Naive thymus-derived CD8-positive, alpha-beta T cell (primary cell): ENCODE measurements at regions not wholly inside any gene's neighbourhood (a gene's known extent, or its start where the extent isn't known, plus 50 kb on each side); places are given as distances from the start of the nearest gene placed in this dataset.
A peak's percentile ranks its signal among the peaks of the same experiment; 100 is the strongest.
"Not testable (repeated sequence)": the region's sequence is repeated elsewhere in the genome, so short reads cannot be mapped to it uniquely, and the experiment has no call there.

Source experiments
- ATAC-seq, 2 donors: fragments of 150-1000 bp; cut with Tn5 transposase in 1 of 2; sonication (Bioruptor Pico), chemical (Tn5 transposase) in 1 of 2; 1 replicate in 1 of 2; 2 replicates in 1 of 2; pipeline ENCODE4 v1.10.0; 2021; ENCODE audit warnings: mild to moderate bottlenecking in 2 of 2, moderate library complexity in 2 of 2
- POLR2A ChIA-PET: fragments of 350-600 bp; sonication (Branson Sonifier 250); formaldehyde crosslinking; loops from one replicate; lab custom pipeline; 2021; ENCODE audit warnings: antibody characterized with exemption; lab: Charles Lee
- DNase-seq, 10 donors: peaks; one replicate each; pipeline versions ENCODE4 v3.0.0 to v3.0.0-alpha.2; 2020 to 2022
- H3K27ac Mint-ChIP-seq, 10 donors: one replicate each; pipeline ENCODE4 v1.8.0; 2020 to 2022; ENCODE audit warnings: mild to moderate bottlenecking in 10 of 10, mixed read lengths in 10 of 10, moderate library complexity in 4 of 10, inconsistent platforms in 1 of 10
- H3K27me3 Mint-ChIP-seq, 5 donors: one replicate each; pipeline ENCODE4 v1.8.0; 2021 to 2022; ENCODE audit warnings: mixed read lengths in 5 of 5
- H3K36me3 Mint-ChIP-seq, 3 donors: one replicate each; pipeline ENCODE4 v1.8.0; 2020 to 2022; ENCODE audit warnings: mixed read lengths in 3 of 3, mild to moderate bottlenecking in 2 of 3, inconsistent platforms in 1 of 3
- H3K4me1 Mint-ChIP-seq, 4 donors: one replicate each; pipeline ENCODE4 v1.8.0; 2021 to 2022; ENCODE audit warnings: mixed read lengths in 4 of 4
- H3K4me3 Mint-ChIP-seq, 10 donors: one replicate each; pipeline ENCODE4 v1.8.0; 2020 to 2022; ENCODE audit warnings: mild to moderate bottlenecking in 10 of 10, mixed read lengths in 10 of 10, moderate library complexity in 6 of 10, inconsistent platforms in 1 of 10
- H3K9me3 Mint-ChIP-seq, 9 donors: one replicate each; pipeline ENCODE4 v1.8.0; 2020 to 2022; ENCODE audit warnings: mixed read lengths in 9 of 9, mild to moderate bottlenecking in 3 of 9, inconsistent platforms in 1 of 9, moderate library complexity in 1 of 9

- peak in 6 of 10 donors; percentile 12 to 53 (median 32) for DNase-seq
- H3K4me3 Mint-ChIP-seq, result peak overlapping the region; percentile 77 to 91 (median 82)
- peak; percentile 73 to 87 for ATAC-seq
- H3K27ac Mint-ChIP-seq, result peak overlapping the region; percentile 81 to 96 (median 88)
- H3K27me3 Mint-ChIP-seq, H3K36me3 Mint-ChIP-seq, H3K9me3 Mint-ChIP-seq: not testable (repeated sequence)
- POLR2A ChIA-PET, result interaction anchor here (1.3 to 3.1 kb wide), 3 partner anchors 11 to 65 kb away, joined by 4 to 26 read pairs (median 9); no protein-coding TSS in a partner anchor
- H3K4me1 Mint-ChIP-seq, result peaks cover 6 to 19% (median 15%) of the 10 kb centered on the region in 4 donors
Observed at GRCh38 chr7:79975986-79976710, 158.5 kb upstream of the GNAI1 start.

- ATAC-seq, result no peak
- peaks cover 0 to 8% (median 1%) of the 10 kb centered on the region in 9 donors for H3K9me3 Mint-ChIP-seq
Observed at GRCh38 chr7:79973455-79973854, 161.2 kb upstream of the GNAI1 start.

GRCh38 chr7:79971058-79971457 lies 163.6 kb upstream of the GNAI1 start:
- Mint-ChIP-seq H3K9me3 (no peaks in the 10 kb centered on the region), H3K4me1 (peaks cover 4 to 11% (median 7%) of the 10 kb centered on the region in 4 donors), H3K4me3 (no peak overlapping the region), H3K27ac (peak overlapping the region in 1 of 10 donors; percentile 7), H3K36me3 (peaks cover 0 to 2% (median 0%) of the 10 kb centered on the region in 3 donors), H3K27me3 (no peaks in the 10 kb centered on the region)
- POLR2A ChIA-PET, result no interaction called here
- no peak for ATAC-seq
- no peak for DNase-seq

More at GRCh38 chr7:79973455-79973854, 161.2 kb upstream of the GNAI1 start:
- DNase-seq, result no peak
- peaks cover 0 to 4% (median 0%) of the 10 kb centered on the region in 3 donors for H3K36me3 Mint-ChIP-seq
- H3K27me3 Mint-ChIP-seq, result no peaks in the 10 kb centered on the region
- H3K27ac Mint-ChIP-seq, result peak overlapping the region in 1 of 10 donors; percentile 64
- POLR2A ChIA-PET, result no interaction called here
- peaks cover 6 to 23% (median 16%) of the 10 kb centered on the region in 4 donors for H3K4me1 Mint-ChIP-seq
- H3K4me3 Mint-ChIP-seq, result no peak overlapping the region

- H3K27ac Mint-ChIP-seq, result no peak overlapping the region
- H3K27me3 Mint-ChIP-seq, result no peaks in the 10 kb centered on the region
- ATAC-seq, result no peak
- no peak for DNase-seq
- H3K4me3 Mint-ChIP-seq, result no peak overlapping the region
- H3K9me3 Mint-ChIP-seq, result no peaks in the 10 kb centered on the region
- POLR2A ChIA-PET, result no interaction called here
- peaks cover 0 to 4% (median under 1%) of the 10 kb centered on the region in 4 donors for H3K4me1 Mint-ChIP-seq
- peaks cover 0 to 2% (median 0%) of the 10 kb centered on the region in 3 donors for H3K36me3 Mint-ChIP-seq
Observed at GRCh38 chr7:79968894-79969293, 165.7 kb upstream of the GNAI1 start.

GRCh38 chr7:79968077-79968648 lies 166.5 kb upstream of the GNAI1 start:
- no peaks in the 10 kb centered on the region for H3K9me3 Mint-ChIP-seq
- H3K27me3 Mint-ChIP-seq, result no peaks in the 10 kb centered on the region
- no peak for ATAC-seq
- H3K36me3 Mint-ChIP-seq, result no peaks in the 10 kb centered on the region
- H3K27ac Mint-ChIP-seq, result peak overlapping the region in 1 of 10 donors; percentile 34
- POLR2A ChIA-PET, result no interaction called here
- no peak for DNase-seq
- peaks cover 0 to 4% (median under 1%) of the 10 kb centered on the region in 4 donors for H3K4me1 Mint-ChIP-seq
- no peak overlapping the region for H3K4me3 Mint-ChIP-seq

GRCh38 chr7:79965946-79966345 lies 168.7 kb upstream of the GNAI1 start:
- no peak for DNase-seq
- H3K27ac Mint-ChIP-seq, result no peak overlapping the region
- H3K4me3 Mint-ChIP-seq, result no peak overlapping the region
- peaks cover 0 to 4% (median under 1%) of the 10 kb centered on the region in 4 donors for H3K4me1 Mint-ChIP-seq
- POLR2A ChIA-PET, result interaction anchor here (1.4 kb wide), 1 partner anchor 10 kb away, joined by 4 read pairs; no protein-coding TSS in a partner anchor
- H3K9me3 Mint-ChIP-seq, result no peaks in the 10 kb centered on the region
- H3K27me3 Mint-ChIP-seq, result no peaks in the 10 kb centered on the region
- no peak for ATAC-seq
- no peaks in the 10 kb centered on the region for H3K36me3 Mint-ChIP-seq

GRCh38 chr7:79964463-79964862 lies 170.2 kb upstream of the GNAI1 start:
- no peaks in the 10 kb centered on the region for H3K36me3 Mint-ChIP-seq
- peaks cover 0 to 2% (median 0%) of the 10 kb centered on the region in 4 donors for H3K4me1 Mint-ChIP-seq
- DNase-seq, result no peak
- POLR2A ChIA-PET, result no interaction called here
- H3K27ac Mint-ChIP-seq, result no peak overlapping the region
- H3K4me3 Mint-ChIP-seq, result no peak overlapping the region
- ATAC-seq, result no peak
- peaks cover 0 to 3% (median 0%) of the 10 kb centered on the region in 9 donors for H3K9me3 Mint-ChIP-seq
- H3K27me3 Mint-ChIP-seq, result no peaks in the 10 kb centered on the region

- Mint-ChIP-seq H3K4me3 (no peak overlapping the region), H3K27me3 (no peaks in the 10 kb centered on the region), H3K9me3 (peaks cover 0 to 4% (median 0%) of the 10 kb centered on the region in 9 donors), H3K4me1 (peaks cover 0 to 1% (median 0%) of the 10 kb centered on the region in 4 donors), H3K36me3 (no peaks in the 10 kb centered on the region), H3K27ac (no peak overlapping the region)
- ATAC-seq, result no peak
- POLR2A ChIA-PET, result no interaction called here
- DNase-seq, result no peak
Observed at GRCh38 chr7:79953130-79953529, 181.5 kb upstream of the GNAI1 start.

GRCh38 chr7:79952399-79952798 lies 182.2 kb upstream of the GNAI1 start:
- DNase-seq (no peak), ATAC-seq (no peak)
- Mint-ChIP-seq H3K36me3 (peaks cover 0 to 2% (median 0%) of the 10 kb centered on the region in 3 donors), H3K4me1 (peaks cover 0 to 1% (median 0%) of the 10 kb centered on the region in 4 donors), H3K27me3 (peaks cover 0 to under 1% (median 0%) of the 10 kb centered on the region in 5 donors), H3K9me3 (peaks cover 0 to 4% (median 0%) of the 10 kb centered on the region in 9 donors), H3K4me3 (no peak overlapping the region), H3K27ac (no peak overlapping the region)
- POLR2A ChIA-PET, result no interaction called here

GRCh38 chr7:79951415-79951814 lies 183.2 kb upstream of the GNAI1 start:
- no peak for ATAC-seq
- Mint-ChIP-seq H3K27ac (no peak overlapping the region), H3K4me3 (no peak overlapping the region), H3K9me3 (peaks cover 0 to 6% (median 0%) of the 10 kb centered on the region in 9 donors), H3K4me1 (peaks cover 0 to 1% (median 0%) of the 10 kb centered on the region in 4 donors), H3K27me3 (peaks cover 0 to 1% (median 0%) of the 10 kb centered on the region in 5 donors), H3K36me3 (peaks cover 0 to 7% (median 0%) of the 10 kb centered on the region in 3 donors)
- POLR2A ChIA-PET, result no interaction called here
- no peak for DNase-seq

GRCh38 chr7:79949778-79950177 lies 184.9 kb upstream of the GNAI1 start:
- Mint-ChIP-seq H3K4me3 (no peak overlapping the region), H3K4me1 (peaks cover 0 to 3% (median 0%) of the 10 kb centered on the region in 4 donors), H3K27ac (no peak overlapping the region), H3K27me3 (peaks cover 0 to 1% (median 0%) of the 10 kb centered on the region in 5 donors), H3K9me3 (peaks cover 0 to 9% (median 5%) of the 10 kb centered on the region in 9 donors), H3K36me3 (peaks cover 0 to 7% (median 5%) of the 10 kb centered on the region in 3 donors)
- DNase-seq, result no peak
- POLR2A ChIA-PET, result no interaction called here
- no peak for ATAC-seq

- Mint-ChIP-seq H3K27ac (no peak overlapping the region), H3K4me3 (no peak overlapping the region), H3K4me1 (peaks cover 5 to 19% (median 15%) of the 10 kb centered on the region in 4 donors), H3K36me3 (no peaks in the 10 kb centered on the region), H3K27me3 (no peaks in the 10 kb centered on the region), H3K9me3 (peaks cover 0 to 2% (median 0%) of the 10 kb centered on the region in 9 donors)
- no peak for ATAC-seq
- POLR2A ChIA-PET, result no interaction called here
- no peak for DNase-seq
Observed at GRCh38 chr7:79936281-79936983, 198.2 kb upstream of the GNAI1 start.
